HL-60 (cell line): ENCODE measurements at regions not wholly inside any gene's neighbourhood (a gene's known extent, or its start where the extent isn't known, plus 50 kb on each side); places are given as distances from the start of the nearest gene placed in this dataset.

Experiments
- DNase-seq, 2 experiments: peaks; one replicate each; pipeline ENCODE4 v3.0.0-alpha.2; 2010 to 2020; ENCODE audit warnings: low read depth in 1 of 2, low spot score in 1 of 2
- H3K27ac ChIP-seq: fragments of 250-450 bp; sonication (Bioruptor Pico); replicated peaks from 2 replicates; pipeline ENCODE4 v1.5.1; 2020; ENCODE audit warnings: mild to moderate bottlenecking, moderate library complexity
- H3K27me3 ChIP-seq: fragments of 250-450 bp; sonication (Bioruptor Pico); 2 replicates; pipeline ENCODE4 v1.5.1; 2021; ENCODE audit warnings: mild to moderate bottlenecking, moderate library complexity; ENCODE audit not compliant: insufficient read depth, poor library complexity, severe bottlenecking
- H3K4me3 ChIP-seq: replicated peaks from 2 replicates; pipeline ENCODE4 v1.5.1; 2011; ENCODE audit warnings: mild to moderate bottlenecking, control low read depth, low read length; ENCODE audit not compliant: insufficient read depth
- CTCF ChIP-seq: IDR thresholded peaks from one replicate; pipeline ENCODE4 v1.5.1; 2011; ENCODE audit warnings: low read length, control low read depth, inconsistent platforms; ENCODE audit not compliant: insufficient read depth
- GABPA ChIP-seq: IDR thresholded peaks from 2 replicates; pipeline ENCODE4 v1.6.1; 2012; ENCODE audit warnings: low read depth
- POLR2AphosphoS5 ChIP-seq: IDR thresholded peaks from 2 replicates; pipeline ENCODE4 v1.6.1; 2012; ENCODE audit warnings: low read depth
- REST ChIP-seq: IDR thresholded peaks from 2 replicates; pipeline ENCODE4 v1.6.1; 2012; ENCODE audit warnings: low read depth; ENCODE audit not compliant: insufficient replicate concordance
- SPI1 ChIP-seq: IDR thresholded peaks from 2 replicates; pipeline ENCODE4 v1.6.1; 2012; ENCODE audit warnings: low read depth, mild to moderate bottlenecking, borderline replicate concordance

GRCh38 chr4:103994059-103994458 lies 274.3 kb upstream of the TACR3 start:
- DNase-seq = no peak
- Histone ChIP-seq H3K27me3 (no peaks in the 10 kb centered on the region), H3K4me3 (no peak overlapping the region), H3K27ac (no peak overlapping the region)
- TF ChIP-seq SPI1 (no peak), POLR2AphosphoS5 (no peak), GABPA (no peak), REST (no peak), CTCF (no peak)

DNA sequence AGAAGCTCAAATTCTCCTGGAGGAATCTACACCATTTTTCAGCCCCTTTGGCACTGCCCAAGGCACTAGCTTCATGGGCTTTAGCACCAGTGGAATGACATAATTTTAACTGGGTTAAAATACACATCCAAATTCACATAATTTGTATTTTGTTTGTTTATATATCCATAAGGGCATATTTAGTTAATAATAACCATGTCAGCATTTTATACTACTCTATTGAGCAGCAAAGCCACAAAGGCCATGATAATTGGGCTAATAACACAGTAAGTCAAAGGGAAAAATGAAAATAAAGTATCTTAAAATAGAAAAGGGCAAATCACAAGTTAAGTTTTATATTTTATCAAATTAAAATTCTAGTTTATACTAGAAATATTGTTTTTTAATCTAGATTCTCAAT lies 262.7 kb upstream of the TACR3 start:
- Histone ChIP-seq H3K27me3 (peaks cover 2% of the 10 kb centered on the region), H3K4me3 (no peak overlapping the region), H3K27ac (no peak overlapping the region)
- no peak for DNase-seq
- TF ChIP-seq REST (no peak), SPI1 (no peak), POLR2AphosphoS5 (no peak), GABPA (no peak), CTCF (no peak)

DNA sequence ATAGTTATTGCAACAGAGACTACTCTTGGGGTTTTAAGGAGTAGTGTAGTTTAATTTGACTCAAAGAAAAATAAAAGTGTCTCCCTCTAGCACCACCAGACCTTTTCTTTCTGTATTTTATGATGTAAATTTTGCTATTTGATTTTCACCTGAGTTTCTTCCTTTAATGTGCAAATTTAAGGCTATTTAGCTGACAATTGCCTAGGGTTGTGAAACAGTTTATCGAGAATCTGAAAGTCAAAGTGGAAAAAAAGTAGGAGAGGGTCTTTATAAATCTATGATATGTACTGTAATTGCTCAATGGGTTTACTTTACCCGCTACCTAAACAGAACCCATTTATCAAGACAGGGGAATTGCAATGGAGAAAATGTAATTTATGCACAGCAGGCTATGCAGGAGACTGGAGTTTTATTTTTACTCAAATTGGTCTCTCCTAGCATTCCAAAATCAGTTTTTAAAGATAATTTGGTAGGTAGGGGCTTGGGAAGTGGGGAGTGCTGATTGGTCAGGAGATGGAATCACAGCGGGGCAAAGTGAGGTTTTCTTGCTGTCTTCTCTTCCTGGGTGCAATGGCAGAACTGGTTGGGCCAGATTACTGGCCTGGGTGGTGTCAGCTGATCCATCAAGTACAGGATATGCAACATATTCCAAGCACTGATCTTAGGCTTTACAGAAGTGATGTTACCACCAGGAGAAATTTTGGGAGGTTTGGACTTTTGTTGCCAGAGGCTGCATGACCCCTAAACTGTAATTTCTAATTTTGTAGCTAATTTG lies 228.6 kb upstream of the TACR3 start:
- DNase-seq = no peak
- H3K4me3 ChIP-seq = no peak overlapping the region
- no peak overlapping the region for H3K27ac ChIP-seq
- peaks cover 2% of the 10 kb centered on the region for H3K27me3 ChIP-seq
- TF ChIP-seq SPI1 (no peak), REST (no peak), CTCF (no peak), GABPA (no peak), POLR2AphosphoS5 (no peak)
